HL-60 (cell line): ENCODE measurements at regions not wholly inside any gene's neighbourhood (a gene's known extent, or its start where the extent isn't known, plus 50 kb on each side); places are given as distances from the start of the nearest gene placed in this dataset.

ENCODE experiments used
- DNase-seq, 2 experiments: peaks; one replicate each; pipeline ENCODE4 v3.0.0-alpha.2; 2010 to 2020; ENCODE audit warnings: low read depth in 1 of 2, low spot score in 1 of 2
- H3K27ac ChIP-seq: fragments of 250-450 bp; sonication (Bioruptor Pico); replicated peaks from 2 replicates; pipeline ENCODE4 v1.5.1; 2020; ENCODE audit warnings: mild to moderate bottlenecking, moderate library complexity
- H3K27me3 ChIP-seq: fragments of 250-450 bp; sonication (Bioruptor Pico); 2 replicates; pipeline ENCODE4 v1.5.1; 2021; ENCODE audit warnings: mild to moderate bottlenecking, moderate library complexity; ENCODE audit not compliant: insufficient read depth, poor library complexity, severe bottlenecking
- H3K4me3 ChIP-seq: replicated peaks from 2 replicates; pipeline ENCODE4 v1.5.1; 2011; ENCODE audit warnings: mild to moderate bottlenecking, control low read depth, low read length; ENCODE audit not compliant: insufficient read depth
- GABPA ChIP-seq: IDR thresholded peaks from 2 replicates; pipeline ENCODE4 v1.6.1; 2012; ENCODE audit warnings: low read depth
- POLR2AphosphoS5 ChIP-seq: IDR thresholded peaks from 2 replicates; pipeline ENCODE4 v1.6.1; 2012; ENCODE audit warnings: low read depth
- SPI1 ChIP-seq: IDR thresholded peaks from 2 replicates; pipeline ENCODE4 v1.6.1; 2012; ENCODE audit warnings: low read depth, mild to moderate bottlenecking, borderline replicate concordance
- TF ChIP-seq, protein P1 (sequence below): IDR thresholded peaks from one replicate; pipeline ENCODE4 v1.5.1; 2011; ENCODE audit warnings: low read length, control low read depth, inconsistent platforms; ENCODE audit not compliant: insufficient read depth
- TF ChIP-seq, protein P2 (sequence below): IDR thresholded peaks from 2 replicates; pipeline ENCODE4 v1.6.1; 2012; ENCODE audit warnings: low read depth; ENCODE audit not compliant: insufficient replicate concordance

DNA sequence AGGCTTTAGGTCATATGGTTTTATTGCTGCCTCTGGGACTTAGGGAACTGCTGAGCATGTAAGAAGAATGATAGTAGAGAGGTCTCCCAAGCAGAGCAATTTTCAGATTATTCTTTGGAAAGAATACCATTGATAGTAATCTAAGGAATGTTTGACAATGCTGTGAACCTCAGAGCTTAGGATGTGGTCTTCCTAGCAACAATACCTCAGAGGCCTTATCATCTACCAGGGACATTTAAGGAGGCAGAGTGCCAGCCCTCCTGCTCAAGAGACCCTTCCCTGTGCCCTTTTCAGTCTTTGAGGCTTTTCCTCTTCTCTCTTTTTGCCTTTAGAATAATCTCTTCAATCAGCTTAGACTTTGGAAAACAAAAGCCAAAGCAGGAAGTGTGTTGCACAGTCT lies 272.1 kb downstream of the OXSM start:
- DNase-seq, result no peak
- Histone ChIP-seq H3K4me3 (no peak overlapping the region), H3K27me3 (no peaks in the 10 kb centered on the region), H3K27ac (no peak overlapping the region)
- TF ChIP-seq, protein P1, sequence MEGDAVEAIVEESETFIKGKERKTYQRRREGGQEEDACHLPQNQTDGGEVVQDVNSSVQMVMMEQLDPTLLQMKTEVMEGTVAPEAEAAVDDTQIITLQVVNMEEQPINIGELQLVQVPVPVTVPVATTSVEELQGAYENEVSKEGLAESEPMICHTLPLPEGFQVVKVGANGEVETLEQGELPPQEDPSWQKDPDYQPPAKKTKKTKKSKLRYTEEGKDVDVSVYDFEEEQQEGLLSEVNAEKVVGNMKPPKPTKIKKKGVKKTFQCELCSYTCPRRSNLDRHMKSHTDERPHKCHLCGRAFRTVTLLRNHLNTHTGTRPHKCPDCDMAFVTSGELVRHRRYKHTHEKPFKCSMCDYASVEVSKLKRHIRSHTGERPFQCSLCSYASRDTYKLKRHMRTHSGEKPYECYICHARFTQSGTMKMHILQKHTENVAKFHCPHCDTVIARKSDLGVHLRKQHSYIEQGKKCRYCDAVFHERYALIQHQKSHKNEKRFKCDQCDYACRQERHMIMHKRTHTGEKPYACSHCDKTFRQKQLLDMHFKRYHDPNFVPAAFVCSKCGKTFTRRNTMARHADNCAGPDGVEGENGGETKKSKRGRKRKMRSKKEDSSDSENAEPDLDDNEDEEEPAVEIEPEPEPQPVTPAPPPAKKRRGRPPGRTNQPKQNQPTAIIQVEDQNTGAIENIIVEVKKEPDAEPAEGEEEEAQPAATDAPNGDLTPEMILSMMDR, result no peak
- TF ChIP-seq POLR2AphosphoS5, result no peak
- TF ChIP-seq, protein P2, sequence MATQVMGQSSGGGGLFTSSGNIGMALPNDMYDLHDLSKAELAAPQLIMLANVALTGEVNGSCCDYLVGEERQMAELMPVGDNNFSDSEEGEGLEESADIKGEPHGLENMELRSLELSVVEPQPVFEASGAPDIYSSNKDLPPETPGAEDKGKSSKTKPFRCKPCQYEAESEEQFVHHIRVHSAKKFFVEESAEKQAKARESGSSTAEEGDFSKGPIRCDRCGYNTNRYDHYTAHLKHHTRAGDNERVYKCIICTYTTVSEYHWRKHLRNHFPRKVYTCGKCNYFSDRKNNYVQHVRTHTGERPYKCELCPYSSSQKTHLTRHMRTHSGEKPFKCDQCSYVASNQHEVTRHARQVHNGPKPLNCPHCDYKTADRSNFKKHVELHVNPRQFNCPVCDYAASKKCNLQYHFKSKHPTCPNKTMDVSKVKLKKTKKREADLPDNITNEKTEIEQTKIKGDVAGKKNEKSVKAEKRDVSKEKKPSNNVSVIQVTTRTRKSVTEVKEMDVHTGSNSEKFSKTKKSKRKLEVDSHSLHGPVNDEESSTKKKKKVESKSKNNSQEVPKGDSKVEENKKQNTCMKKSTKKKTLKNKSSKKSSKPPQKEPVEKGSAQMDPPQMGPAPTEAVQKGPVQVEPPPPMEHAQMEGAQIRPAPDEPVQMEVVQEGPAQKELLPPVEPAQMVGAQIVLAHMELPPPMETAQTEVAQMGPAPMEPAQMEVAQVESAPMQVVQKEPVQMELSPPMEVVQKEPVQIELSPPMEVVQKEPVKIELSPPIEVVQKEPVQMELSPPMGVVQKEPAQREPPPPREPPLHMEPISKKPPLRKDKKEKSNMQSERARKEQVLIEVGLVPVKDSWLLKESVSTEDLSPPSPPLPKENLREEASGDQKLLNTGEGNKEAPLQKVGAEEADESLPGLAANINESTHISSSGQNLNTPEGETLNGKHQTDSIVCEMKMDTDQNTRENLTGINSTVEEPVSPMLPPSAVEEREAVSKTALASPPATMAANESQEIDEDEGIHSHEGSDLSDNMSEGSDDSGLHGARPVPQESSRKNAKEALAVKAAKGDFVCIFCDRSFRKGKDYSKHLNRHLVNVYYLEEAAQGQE, result no peak
- no peak for TF ChIP-seq SPI1

DNA sequence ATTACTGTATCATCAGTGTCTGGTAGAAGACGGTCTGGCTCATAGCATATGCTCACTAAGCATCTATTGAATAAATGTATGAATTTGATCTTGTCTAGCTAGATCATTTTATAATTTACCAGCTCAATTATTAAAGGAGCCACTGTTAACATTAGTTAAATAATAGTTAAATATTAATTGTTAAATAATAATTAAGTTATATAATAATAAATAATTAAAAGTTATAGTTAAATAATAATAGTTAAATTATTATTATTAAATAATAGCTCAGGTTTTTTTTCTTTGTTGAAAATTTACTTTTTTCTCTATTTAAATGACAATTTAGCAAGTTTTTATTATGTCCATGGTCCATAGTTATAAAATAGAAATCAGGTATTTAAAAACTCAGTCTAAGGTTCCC lies 274.4 kb downstream of the OXSM start:
- TF ChIP-seq POLR2AphosphoS5 (no peak), SPI1 (no peak), GABPA (no peak)
- TF ChIP-seq, protein P2, result no peak
- TF ChIP-seq, protein P1, result no peak
- no peak overlapping the region for H3K27ac ChIP-seq
- no peak overlapping the region for H3K4me3 ChIP-seq
- H3K27me3 ChIP-seq, result no peaks in the 10 kb centered on the region
- no peak for DNase-seq

DNA sequence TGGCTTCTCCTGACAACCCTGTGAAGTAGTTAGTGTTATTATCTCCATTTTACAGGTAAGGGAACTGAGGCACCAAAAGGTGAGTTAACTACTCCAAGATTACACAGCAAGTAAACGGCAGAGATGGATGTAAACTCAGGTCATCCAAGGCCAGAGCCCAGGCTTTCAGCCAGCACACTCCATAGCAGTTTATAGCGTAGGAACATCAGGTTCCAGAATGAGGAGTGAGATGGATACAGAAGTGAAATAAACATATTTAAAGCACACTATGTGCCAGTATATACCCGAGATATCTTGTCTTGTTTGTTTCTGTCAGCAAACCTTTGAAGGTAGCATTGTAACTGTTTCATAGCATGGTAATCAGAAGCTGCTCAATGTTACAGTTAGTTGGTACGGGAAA lies 279.0 kb downstream of the OXSM start:
- Histone ChIP-seq H3K27ac (no peak overlapping the region), H3K27me3 (no peaks in the 10 kb centered on the region), H3K4me3 (no peak overlapping the region)
- no peak for DNase-seq
- TF ChIP-seq SPI1 (no peak), POLR2AphosphoS5 (no peak), GABPA (no peak)
- TF ChIP-seq, protein P1, result no peak
- TF ChIP-seq, protein P2, result no peak
